Ammon's horn (tissue), 1 donor: ENCODE measurements at regions not wholly inside any gene's neighbourhood (a gene's known extent, or its start where the extent isn't known, plus 50 kb on each side); places are given as distances from the start of the nearest gene placed in this dataset.

Experiments
- DNase-seq: peaks from one replicate; pipeline ENCODE4 v3.0.0-alpha.2; 2016; ENCODE audit warnings: low spot score

DNA sequence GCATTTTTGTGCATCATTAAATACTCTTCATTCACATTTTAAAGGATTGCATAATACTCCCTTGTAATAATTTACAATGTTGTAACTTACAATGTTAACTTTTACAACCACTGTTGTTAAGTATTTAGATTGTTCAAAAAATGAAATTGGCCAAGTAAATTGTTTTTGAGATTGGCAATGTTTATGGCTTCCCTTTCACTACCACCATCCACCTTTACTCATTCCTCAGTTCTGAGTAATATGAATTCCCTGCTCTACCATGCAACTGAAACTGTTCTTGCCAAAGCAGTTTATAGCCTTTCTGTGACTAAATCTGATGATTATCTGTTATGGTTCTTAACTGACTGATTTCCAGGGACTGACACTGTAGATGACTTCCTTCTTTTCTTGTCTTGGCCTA lies 80.5 kb upstream of the TMEM106B start:
- no peak for DNase-seq

DNA sequence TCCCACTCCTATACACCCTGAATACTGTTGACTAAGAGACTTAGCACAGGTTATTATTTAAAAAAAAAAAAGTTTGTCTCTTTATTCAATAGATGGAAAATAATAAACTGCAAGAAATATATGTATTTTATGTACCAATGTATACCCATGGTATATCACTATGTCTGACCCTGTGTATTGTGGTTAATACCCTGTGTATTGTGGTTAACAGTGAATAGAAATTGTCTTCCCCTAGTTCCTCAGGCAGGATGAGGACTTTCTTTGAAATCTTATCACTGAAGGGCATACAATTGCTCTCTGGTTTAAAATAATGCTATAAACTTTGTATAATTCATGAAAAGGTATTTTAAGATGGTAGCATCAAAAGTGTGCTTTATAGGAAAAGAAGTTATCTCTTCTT lies 80.0 kb upstream of the TMEM106B start:
- no peak for DNase-seq

DNA sequence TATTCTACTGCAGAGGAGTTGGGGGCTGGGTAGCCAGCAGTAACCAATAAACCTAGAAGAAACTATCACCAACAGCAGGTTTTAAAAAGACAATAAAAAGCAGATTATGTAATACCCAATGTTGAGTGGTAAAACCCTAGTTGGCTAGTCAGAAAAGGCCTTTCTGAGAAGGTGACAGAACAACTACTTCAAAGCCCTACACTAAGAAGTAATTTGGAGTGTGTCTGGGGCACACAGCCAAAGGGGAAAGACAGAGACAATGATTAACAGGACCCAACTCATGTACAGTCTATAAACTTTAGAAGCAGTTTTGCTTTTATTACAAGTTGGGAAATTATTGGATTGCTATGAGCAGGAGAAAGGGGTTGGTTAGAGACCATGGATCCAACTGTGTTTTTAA lies 77.2 kb upstream of the TMEM106B start:
- no peak for DNase-seq

DNA sequence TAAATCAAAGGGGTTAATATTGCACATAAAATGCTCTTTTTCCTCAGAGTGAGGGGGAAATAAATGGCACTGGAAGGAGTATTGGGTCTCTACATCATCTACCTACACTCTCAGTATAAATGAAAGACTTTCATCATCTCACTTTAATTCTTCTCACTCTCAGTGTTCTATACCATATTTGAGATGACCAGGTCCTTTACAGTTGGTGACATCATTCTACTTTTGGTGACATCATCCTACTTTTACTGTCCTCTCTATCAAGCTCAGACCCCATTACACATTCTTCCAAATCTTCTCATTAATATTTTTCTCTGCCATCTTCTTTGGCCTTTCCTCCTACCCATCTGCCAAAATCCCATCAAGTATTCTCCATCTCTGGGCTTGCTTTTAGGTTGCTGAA lies 74.6 kb upstream of the TMEM106B start:
- DNase-seq = no peak

DNA sequence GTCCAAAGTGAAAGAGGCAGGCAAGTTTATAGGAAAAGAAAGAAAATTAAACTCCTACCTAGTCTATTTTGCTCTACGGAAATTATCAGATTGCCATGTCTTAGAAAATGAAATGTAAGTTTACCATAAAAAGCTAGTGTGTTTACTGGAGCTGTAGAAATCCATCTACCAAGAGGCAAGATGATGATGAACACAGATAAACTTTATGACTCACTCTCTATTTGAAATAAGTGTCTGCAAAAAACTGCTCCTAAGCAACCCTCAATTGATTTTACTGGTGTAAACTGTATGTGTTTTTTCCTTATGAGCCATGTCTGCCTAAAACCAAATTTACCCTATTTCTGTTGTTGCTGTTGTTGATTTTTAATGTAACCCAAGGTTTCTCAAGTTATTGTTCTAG lies 73.8 kb upstream of the TMEM106B start:
- DNase-seq = no peak

DNA sequence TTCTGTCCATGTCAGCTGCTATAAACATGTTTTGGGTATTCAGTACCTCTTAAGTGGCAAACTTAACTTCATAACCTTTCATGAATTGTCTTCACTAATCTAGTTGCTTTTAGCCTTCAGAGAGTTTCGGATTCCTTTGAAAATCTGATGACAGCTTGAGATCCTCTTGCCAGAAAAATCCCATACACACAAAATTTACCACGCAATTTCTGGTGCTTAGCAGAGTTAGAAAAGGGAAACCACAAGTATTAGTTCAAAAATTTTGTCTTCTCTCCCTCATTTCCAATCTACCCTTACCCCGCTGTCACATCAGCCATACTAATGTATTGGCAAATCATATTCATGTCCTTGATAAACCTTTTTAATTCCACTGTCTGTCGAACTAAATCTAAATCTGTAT lies 72.7 kb upstream of the TMEM106B start:
- peak; percentile 4 for DNase-seq

DNA sequence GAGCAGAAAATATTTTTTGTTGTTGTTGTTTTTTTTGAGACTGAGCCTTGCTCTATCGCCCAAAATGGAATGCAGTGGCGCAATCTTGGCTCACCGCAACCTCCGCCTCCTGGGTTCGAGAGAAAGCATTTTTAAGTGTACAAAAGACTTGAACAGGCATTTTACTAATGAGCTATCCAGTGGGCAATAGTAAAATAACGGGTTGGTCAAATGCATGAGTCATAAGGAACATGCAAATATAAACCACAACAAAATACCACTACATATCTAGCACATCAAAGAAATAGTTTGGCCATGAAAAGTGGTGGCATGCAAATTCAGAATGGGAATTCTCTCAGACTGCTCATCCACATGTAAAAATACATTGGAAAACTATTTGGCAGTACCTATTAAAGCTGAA lies 71.7 kb upstream of the TMEM106B start:
- no peak for DNase-seq

DNA sequence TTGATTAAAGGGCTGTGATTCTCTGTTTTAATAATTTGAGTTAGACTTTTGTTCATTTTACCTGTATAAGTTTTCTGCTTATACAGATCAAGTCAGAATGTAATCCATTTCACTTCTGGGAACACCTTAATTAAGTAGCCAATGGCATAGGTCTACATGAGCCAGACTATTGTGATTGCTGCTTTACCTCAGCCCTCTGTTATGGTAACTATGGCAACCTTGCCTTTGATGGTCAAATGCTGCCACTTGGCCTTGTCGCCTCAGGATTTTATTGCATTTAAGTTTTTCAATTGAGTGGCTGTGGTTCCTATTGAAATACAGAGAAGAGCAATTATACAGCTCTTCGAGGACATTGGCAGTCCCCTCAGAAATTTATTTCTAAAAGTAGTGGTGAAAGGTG lies 64.3 kb upstream of the TMEM106B start:
- no peak for DNase-seq

DNA sequence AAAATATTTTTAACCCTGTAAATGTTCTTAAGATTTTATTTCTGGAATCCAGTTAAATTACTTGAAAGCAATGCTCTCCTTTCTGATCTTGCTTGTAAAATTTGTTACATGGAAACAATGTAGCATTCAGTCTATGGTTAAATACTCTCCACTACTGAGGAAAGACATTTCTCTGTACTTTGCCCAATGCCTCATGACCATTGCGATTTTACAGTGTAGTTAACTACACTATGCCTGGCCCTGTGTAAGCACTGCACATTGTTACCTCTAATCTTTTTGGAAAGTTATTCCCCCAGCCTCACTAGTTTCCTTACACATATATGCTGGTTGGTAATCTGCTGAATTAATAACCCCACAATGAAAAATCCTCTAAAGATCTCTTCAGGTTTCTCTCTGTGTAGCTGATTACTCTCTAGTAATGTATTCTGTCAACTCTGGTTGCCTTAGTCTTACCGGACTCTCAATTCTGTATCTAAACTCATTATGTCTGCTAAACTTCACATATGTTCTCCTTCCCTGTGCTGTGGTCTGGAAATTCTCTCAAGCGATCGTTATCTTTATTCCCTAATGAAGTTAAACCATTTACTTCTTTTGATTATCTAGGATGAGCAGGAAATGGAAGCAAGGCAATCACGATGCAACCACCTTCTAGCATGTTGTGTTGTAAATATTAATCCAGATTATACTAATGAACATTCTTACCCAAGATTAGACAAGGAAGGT lies 58.7 kb upstream of the TMEM106B start:
- DNase-seq = no peak

DNA sequence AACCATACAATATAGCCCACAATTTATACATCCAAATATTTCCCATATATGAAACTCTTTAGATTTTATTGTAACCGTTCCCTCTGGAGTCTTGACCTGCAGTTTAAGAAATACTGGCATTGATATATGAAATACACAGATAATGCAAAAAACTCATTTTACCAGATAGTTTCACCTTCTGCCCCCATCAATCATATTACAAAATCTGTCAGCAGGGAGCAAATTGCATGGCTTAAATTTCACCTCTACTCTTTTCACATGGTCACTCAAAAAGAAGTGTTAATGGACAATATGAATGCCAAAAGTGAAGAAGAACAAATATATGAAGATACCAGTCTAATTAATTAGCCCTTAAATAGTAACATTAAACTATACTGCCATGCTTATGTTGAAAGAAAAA lies 57.0 kb upstream of the TMEM106B start:
- no peak for DNase-seq

DNA sequence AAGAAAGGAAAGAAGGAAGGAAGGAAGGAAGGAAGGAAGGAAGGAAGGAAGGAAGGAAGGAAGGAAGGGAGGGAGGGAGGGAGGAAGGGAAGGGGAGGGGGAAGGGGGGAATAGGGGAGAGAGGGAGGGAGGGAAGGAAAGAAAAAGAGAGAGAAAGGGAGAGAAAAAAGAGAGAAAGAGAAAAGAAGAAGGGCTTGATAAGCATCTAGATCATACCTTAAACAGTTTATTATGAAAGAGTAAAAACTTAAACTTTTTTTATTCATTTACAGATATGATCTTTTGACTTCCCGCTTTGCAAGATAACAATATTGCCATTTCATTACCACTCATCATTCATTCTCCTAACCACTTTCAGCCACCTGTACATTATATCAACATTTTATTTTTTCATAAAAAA lies 53.6 kb upstream of the TMEM106B start:
- DNase-seq = no peak

DNA sequence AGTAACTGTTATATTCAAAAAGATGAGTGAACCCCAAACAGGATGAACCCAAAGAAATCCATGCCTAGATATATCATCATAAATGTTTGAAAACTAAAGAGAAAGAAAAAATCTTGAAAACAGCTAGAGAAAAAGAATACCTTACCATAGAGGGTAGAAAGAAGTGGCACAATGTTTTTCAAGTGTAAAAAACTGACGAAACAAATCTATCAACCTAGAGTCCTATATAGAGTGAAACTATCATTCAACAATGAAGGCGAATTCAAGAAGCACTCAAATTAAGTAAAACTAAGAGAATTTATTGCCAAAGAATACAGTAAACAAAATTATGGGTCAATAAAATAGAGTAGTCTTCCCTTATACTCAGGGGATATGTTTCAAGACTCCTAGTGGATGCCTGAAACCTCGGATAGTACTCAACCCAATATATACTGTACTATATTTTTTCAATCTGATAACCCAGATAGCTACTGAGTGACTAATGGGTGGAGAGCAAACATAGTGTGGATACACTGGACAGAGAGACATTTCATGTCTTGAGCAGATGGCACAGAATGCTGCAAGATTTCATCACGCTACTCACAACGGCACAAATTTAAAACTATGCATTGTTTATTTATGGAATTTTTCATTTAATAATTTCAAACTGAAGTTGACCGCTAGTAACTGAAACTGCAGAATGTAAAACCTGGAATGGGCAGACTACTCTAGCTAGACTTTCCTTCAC lies 52.6 kb upstream of the TMEM106B start:
- no peak for DNase-seq

DNA sequence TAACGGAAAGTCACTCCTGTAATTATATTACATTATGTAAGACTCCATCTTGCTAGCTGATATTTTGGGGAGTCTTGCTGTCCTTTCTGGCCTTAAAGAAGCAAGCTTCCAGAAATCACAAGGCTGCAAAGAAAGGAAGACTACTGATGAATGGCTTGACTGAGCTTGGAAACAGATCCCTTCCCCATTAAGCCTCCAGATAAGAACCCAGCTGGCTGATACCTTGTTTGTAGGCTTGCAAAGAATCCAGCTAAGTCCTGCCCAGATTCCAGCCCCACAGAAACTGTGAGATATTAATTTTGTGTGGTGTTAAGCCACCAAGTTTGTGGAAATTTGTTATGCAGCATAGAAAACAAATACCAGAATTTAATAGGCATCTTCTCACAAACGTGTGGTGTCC lies 49.9 kb upstream of the TMEM106B start:
- DNase-seq = no peak
